IPS-NIHi11 (cell line): ENCODE measurements at regions not wholly inside any gene's neighbourhood (a gene's known extent, or its start where the extent isn't known, plus 50 kb on each side); places are given as distances from the start of the nearest gene placed in this dataset.
A peak's percentile ranks its signal among the peaks of the same experiment; 100 is the strongest.
"Not testable (repeated sequence)": the region's sequence is repeated elsewhere in the genome, so short reads cannot be mapped to it uniquely, and the experiment has no call there.

Experiments used
- DNase-seq: peaks from one replicate; pipeline ENCODE4 v3.0.0; 2012; ENCODE audit warnings: mixed read lengths, low spot score

DNA sequence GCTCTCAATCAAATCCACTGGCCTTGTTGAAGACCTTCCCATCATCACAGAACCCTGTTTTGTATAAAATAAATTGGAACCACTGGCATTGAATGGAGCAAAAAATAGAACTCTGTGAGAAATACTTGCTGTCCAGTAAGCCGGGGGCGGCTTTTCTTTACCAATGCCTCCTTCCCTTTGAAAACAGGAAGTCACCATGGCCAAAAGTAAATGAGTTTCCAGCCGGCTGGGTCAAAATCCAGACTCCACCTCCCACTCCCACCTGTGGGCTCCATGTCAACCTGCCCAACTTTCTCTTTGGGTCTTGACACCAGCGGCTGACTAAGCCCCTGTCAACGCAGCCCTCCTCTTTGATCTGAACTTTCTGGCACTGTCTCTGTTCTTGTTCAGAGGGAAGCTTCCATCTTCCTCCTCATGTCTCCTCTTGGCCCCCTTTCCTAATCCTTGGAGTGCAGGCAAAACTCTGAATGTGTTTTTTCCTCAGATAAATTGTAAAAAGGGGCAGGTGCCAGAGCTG, 95.2 kb downstream of the TFAP2C start:
- DNase-seq: no peak

DNA sequence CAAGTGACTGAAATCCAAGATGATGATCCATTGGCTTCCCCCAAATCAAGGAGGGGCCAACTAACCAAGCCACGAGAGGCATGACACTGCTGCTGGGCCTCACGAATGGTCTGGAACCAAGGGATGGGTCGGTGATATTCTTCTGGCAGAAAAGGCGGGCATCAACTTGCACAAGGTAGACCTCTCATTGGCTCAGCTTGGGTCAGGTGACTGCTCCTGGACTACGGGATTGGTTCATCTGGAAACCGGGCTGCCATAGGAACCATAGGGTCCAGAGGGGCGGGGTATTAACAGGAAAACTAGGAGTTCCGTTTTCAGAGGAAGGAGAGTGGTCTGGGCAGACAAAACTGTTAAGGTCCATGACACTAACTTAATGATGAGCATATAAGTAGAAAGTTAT, 100.9 kb downstream of the TFAP2C start:
- no peak for DNase-seq

DNA sequence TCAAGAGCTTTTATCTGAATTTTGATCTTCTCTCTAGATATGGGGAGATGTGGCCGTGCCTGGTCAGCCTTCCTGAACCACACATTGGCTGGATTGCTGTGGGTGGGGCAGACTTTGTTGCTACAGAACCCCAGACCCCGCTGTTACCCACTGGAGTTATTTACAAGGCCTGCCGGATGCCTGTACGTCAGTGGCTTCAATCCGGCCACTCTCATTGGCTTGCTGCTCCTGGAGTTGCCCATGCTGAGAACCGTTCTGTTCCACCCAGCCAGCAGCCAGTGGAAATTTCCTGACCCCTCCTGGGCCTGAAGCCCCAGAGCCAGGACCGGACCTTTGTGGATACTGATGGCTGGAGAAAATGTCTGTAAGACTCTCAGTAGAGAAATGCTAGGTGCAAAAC, 101.9 kb downstream of the TFAP2C start:
- DNase-seq: no peak

DNA sequence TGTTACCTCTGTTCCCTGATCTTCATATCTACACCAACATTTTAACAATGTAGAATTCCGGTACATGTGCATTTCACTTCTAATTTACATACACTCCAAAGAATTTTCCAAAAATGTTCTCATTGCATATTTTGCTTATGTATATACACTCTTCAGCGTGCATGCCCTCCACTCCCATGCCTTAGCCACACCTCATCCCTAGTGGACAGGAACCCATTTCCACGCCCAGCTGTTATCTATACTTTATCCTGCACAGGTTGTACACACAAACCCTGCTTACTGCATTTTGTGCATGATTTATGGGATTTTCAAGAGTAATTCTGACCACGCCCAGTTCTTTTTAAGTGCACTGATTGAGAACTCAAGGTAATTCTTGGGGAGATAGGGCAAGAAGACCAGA, 102.4 kb downstream of the TFAP2C start:
- DNase-seq: no peak

DNA sequence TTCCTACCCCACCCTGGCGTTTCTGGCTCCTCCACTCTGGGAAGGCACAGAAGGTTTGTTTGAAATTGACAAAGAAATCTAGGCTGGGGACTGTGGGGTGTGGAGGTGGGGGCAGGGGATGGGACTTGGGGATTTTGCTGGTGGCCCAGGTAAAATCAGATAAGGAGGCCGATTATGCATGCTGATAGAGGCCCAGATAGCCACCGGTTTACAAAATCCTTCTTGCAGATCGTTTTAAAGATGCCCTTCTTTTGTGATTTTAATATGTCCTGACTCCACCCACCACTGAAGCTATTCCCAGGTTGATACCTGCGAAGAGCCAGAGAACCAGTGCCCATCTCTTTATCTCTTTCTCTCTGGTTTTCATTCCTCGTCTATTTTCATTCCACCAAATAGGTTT, 104.9 kb downstream of the TFAP2C start:
- DNase-seq: no peak

DNA sequence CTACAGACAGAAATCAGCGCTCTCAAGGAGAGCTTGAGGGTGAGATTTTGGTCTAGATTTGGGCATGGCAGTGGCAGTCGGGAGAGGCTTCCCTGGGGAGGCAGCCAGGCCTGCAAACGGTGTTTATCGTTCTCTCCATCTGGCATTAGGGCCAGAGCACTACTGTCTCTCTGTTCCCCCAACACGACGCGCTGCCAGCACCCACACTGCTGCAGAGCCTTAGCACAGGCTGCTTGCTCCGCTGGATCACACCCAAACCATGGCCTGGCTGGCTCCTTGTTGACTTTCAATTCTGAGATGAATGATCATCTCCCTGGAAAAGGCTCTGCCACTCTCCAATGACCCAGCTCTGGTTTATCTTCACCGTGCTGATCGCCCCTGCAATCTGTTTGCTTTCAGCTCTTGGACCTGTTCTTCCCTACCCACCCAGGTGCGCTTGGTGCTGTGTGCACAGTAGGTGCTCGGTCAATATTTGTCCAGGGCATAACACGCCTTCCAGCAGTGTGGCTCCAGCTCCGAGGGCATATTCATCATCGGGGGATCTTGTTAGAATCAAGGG, 106.1 kb downstream of the TFAP2C start:
- DNase-seq: no peak

DNA sequence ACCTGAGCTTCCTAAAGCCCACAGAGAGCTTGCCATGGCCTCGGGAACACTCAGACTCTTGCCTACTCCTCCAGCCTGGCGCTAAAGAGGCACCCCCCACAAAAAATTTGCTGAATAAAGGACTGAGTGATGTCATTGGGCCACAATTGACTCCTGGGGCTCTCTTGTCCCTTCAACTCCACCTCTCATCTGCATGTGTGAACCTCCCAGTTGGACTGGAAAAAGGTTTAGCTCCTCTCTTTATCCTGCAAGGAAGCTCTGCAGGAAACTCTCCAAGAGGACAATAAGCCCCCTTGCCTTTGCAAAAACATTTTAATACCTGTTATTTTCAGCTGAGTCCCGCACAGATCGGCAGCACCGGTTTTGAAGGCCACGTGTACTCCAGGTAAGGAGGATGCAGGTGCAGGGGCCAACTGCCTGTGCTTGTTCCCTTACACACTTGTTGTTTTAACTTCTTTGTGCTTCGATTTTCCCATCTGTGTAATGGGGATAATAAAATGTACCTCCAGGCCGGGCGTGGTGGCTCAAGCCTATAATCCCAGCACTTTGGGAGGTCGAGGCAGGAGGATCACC, 107.3 kb downstream of the TFAP2C start:
- peak; percentile 68 for DNase-seq

DNA sequence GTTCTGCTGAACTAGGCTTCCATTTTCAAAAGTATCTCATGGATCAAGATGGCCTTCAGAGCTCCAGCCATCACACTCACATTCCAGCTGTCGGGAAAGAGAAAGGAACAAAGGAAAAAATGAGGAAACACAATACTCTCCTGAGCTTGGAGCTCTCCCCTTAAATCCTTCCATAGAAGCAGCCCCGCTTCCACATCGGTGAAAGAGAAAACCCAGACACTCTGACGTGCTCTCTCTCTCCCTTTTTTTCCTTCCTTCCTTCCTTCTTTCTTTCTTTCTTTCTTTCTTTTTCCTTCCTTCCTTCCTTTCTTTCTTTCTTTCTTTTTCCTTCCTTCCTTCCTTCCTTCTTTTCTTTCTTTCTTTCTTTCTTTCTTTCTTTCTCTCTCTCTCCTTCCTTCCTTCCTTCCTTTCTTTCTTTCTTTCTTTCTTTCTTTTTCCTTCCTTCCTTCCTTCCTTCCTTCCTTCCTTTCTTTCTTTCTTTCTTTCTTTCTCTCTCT, 115.3 kb downstream of the TFAP2C start:
- not testable (repeated sequence) for DNase-seq

DNA sequence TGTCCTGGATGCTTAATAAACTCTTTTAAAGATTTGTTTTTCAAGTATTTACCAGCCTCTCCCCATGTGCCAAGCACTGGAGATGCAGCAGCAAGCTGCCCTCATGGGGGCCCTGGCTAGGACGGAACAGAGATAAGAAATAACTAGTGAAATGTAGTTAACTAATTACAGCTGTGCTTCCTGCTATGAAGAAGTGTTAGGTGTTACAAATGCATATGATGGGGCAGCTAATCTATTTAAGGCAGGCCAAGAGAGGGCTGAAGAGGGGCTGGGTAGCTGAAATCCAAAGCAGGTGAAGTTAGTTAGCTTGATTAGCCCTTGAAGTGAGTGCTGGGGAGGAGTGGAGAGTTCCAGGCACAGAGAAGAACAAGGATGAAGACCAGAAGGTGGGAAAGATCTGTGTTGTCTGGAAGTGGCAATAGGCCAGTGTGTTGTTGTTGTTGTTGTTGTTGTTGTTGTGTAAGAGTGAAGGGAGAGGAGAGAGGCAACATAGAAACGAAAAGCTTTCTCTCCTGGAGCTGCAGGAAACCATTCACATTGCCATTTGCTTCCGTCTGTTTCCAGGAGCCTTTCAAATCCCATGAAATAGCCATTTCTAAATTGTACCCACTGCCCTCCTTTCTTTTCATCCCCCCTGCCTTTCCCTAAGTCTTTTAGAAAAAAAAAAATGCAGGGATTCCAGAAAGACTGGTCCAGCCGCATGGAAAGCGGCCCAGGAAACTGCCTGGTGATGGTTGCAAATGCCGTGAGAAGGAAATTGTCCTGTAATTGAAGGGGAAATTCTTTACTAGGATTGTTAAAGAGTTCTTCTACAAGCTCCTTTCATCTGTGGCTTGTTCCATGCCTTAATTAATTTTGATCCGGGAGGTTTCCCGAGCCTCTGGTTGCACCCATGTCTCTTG, 119.6 kb downstream of the TFAP2C start:
- DNase-seq: no peak

DNA sequence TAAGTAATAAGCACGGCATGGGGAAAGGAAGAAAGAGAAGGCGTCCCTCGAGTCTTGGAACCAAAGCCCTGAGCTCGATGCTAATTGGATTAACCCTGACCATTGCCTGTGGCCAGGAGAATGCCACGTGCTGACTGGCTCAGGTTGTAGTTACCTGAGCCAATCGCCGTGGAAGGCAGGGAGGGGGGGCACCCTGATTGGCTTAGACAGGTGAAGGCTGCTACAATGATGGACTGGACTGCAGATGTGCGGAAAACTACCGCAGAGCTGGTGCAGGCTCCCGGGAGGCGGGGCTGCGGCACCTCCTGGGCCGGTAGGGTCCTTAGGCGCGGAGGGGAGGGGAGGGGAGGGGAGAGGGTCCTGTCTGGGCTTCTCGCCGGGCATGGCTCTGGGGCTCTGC, 121.3 kb downstream of the TFAP2C start:
- DNase-seq: peak; percentile 69

DNA sequence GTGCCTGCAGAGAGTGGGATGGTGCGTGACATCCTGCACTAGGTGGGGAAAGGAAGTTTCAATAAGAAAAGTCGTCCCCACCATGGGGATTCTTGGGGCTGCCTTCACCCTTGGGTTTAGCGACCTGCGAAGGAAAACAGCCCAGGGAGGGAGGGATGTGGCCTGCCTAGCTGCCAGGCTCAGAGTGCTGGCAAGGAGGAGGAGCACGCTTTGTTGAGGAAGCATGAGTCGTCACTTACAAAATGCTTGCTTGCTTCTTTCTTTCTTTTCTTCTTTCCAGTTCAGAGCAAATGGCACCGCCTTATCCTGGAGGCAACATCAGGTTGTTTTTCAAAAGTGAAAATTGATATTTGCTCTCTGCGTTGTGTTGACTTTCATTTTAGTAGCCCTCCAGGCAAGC, 123.2 kb downstream of the TFAP2C start:
- DNase-seq: no peak

DNA sequence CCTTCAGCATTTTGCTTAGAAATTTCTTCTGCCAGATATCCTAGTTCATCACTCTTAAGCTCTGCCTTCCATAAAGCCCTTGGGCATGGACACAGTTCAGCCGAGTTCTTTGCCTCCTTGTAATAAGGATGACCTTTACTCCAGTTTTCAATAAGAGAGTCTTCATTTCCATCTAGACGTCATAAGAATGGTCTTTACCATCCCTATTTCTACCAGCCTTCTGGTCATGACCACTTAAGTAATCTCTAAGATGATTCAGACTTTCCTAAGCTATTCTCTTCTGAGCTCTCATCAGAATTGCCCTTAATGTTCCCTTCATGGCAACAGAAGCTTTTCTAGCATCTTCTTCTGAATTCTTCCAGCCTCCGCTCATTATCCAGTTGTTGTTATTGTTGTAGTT, 126.1 kb downstream of the TFAP2C start:
- no peak for DNase-seq

DNA sequence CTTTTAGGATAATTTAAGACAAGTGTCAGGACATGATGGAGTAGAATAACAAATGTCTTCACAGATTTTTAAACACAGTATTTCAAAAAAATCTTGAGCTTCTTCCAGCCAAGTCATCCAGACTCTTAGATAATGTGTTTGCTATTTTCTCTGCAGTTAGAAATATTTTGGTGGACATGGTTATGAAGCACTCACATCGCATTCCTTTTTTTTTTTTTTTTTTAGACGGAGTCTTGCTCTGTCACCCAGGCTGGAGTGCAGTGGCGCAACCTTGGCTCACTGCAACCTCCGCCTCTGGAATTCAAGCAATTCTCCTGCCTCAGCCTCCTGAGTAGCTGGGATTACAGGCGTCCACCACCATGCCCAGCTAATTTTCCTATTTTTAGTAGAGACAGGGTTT, 127.6 kb downstream of the TFAP2C start:
- DNase-seq: not testable (repeated sequence)

DNA sequence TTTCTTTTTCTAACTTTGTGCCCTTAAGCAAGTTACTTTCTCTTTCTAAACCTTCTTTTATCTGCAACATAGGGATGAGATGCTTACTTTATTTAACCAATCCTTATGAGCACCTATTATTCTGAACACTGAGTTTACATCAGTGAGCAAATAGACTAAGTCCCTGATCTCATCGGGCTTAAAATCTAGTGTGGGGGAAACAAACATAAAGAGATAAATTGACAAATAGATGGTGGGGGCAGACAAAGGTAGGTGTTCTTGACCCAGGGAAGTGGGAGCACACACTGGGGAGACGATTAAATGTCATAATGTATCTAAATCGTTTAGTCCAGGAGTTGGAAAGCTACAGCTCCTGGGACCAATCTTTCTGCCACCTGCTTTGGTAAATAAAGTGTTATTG, 129.6 kb downstream of the TFAP2C start:
- DNase-seq: no peak

DNA sequence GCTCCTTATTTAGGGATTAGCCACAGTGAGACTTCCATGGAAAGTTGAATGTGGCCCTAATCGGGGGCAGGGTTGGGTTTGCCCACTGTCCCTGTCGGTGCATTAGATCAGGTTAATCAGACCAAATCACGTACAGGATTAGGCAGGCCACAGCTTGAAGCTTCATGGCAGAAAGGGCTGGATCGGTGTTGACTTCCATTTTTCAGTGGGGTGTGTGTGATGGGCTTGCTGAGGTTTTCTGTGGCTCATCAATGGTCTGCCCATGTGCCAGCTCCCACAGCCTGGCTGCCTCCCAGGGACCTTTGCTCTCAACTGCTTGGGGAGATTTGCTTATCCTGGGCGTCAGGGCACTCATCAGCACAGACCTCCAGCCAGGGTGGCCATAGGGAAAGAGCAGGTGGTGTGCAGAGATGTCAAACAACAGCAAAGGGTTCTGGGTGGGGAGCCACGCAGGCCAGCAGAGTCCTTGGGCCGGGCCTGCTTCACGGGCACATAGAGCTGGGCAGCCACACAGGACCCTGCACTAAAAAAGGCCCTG, 130.7 kb downstream of the TFAP2C start:
- no peak for DNase-seq

DNA sequence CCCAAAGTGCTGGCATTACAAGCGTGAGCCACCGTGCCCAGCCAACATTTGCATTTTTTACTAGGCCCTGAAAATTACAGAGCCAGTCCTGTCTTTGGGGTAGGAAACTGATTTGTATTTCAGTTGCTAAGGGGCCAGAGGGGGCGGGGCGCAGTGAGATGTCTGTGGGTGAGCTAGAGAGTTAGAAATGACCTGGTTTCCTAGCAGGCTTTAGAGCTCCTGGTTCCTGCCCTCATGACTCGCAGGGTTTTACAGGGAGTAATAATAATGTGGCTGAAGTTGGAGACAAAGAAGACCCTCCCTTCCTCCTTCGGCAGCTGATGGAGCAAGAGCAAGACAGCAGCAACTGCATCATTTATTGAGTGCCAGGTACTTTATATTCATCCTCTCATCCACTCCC, 131.5 kb downstream of the TFAP2C start:
- DNase-seq: no peak

DNA sequence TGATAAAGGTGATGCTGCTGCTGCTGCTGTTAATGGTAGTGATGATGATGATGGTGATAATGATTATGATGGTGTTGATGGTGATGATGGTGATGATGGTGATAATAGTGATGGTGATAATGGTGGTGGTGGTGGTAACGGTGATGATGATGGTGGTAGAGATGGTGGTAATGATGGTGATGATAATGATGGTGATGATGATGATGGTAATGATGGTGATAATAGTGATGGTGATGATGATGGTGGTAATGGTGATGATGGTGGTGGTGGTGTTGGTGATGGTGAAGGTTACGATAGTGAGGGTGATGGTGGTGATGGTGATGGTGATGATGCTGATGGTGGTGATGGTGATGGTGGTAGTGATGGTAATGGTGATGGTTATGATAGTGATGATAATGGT, 132.3 kb downstream of the TFAP2C start:
- no peak for DNase-seq

DNA sequence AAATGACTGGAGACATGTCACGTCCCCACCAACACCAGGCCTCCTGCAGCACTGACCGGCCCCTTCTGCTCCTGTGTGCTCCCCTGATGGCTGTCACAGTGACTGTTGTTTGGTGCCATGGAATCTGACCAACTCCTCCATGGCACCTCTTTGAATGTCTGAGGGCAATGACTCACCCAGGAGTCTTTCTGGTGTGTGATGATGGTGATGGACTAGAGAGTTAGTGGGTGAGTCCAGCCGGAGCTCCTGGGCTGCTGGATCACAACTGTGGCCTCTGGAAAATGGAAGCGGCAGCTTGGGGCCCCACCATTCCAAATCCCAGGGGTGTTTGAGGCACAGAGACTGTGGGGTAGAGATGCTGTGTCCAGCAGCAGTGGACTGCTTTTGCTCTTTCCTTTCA, 133.3 kb downstream of the TFAP2C start:
- DNase-seq: no peak

DNA sequence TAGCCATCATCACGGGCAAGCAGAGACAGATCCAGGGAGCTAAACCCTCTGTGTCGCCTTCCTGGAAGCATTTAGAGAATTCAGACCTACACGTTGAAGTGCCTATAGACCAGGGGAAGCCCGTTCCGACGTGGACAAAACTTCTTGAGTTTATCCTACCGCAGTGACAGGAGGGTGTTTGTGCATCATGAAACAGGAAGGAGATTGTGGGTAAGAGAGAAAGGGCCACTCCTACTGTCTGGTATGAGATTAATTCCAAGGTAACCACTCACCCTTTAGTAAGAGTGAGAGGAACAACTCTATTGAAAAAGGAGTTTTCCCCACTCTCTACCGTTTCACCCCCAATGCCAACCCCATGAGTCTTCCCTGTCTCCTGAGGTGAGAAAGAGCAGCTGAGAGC, 133.7 kb downstream of the TFAP2C start:
- DNase-seq: no peak

DNA sequence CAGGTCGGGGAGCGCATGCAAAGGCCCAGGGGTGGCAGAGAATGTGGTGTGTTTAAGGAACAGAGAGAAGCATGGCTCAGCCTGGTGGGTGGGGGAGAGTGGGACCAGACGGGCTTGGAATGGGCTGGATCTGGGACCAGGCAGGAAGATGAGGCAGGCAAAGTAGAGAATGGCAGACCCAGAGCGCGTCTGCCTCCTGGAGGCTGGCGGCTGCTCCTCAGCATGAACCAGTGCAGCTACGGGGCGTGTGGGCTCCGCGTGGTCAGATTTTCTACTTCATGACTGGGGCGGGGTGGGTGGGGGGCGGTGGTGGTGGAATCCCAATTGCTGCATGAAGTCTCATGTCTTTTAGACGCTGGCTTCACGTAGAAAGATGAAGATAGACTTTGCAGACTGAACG, 135.6 kb downstream of the TFAP2C start:
- DNase-seq: peak; percentile 26

DNA sequence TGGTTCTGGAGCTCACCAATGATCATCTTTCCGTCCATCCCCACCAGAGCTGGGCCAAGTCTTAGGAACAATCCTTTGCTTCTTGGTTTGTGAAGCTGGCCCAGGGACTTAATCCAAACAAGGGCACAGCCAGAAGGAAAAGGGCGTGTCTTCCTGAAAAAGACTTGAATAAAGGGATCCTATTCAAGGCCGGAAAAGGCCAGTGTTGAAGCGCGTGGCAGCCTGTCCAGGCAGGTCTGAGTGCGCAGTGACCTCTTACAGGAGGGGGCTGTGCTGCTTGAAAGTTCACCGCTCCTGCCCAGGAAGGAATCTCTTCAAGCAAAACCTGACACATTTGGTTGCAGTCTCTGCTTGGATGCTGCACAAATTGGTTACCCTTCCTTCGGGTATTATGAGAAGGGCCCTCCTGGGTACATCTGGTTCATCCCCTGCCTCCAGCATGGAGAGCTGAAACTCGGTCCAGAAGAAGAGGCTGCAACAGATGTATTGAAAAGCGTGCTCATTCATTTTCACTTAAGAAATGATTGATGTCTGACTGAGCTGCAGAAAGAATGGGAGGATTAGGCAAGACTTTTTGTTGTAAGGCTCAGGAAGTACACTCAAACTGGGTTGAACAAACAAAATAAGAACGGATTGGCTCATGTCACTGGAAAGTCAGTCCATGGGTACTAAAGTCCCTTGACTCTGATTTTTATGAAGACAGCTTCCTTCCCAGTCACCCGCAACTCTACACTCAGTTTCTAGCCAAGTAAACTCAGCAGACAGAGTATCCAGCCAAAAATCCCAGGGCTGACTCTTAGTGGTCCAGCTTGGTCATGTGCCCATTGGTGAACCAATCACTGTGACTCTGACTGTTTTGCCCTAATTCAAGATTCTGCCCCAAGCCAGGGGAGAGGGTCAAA, 136.3 kb downstream of the TFAP2C start:
- DNase-seq: no peak

DNA sequence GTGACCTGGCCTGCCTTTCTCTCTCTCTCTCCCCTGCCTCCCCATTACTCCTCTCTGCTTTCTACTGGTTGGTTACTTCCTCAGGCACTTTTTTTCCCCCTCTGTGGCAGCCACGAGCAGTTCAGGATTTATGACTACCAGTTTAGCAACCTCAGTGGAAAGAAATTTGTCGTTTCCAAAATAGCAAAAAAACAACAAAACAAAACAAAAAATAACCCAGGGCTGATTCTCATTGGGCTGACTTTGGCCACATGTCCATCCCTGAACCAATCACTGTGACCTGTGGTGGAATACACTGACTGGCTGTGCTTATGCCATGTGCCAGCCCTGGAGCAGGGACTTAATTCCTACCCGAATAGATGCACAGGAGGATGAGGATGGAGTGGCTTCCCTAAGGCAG, 137.4 kb downstream of the TFAP2C start:
- no peak for DNase-seq
